GM12878 (cell line): ENCODE measurements at regions not wholly inside any gene's neighbourhood (a gene's known extent, or its start where the extent isn't known, plus 50 kb on each side); places are given as distances from the start of the nearest gene placed in this dataset.

Experiments used
- ATAC-seq: fragments of 200-7000 bp; cut with Tn5 transposase; 3 replicates; pipeline ENCODE4 v1.9.1; 2020; ENCODE audit warnings: mild to moderate bottlenecking, moderate library complexity
- BruUV-seq: library from RNA; stranded (reverse); fragments of 400-500 nt; replicated peaks from 2 replicates; lab custom pipeline; 2021; lab: Mats Ljungman, UMichigan
- CTCF ChIA-PET: fragments of 300-600 bp; sonication (Branson Sonifier 250); formaldehyde crosslinking; extraction: SDS; loops from one replicate; lab custom pipeline; 2021; ENCODE audit warnings: inconsistent platforms; lab: Yijun Ruan, JAX
- POLR2A ChIA-PET: fragments of 350-600 bp; formaldehyde crosslinking; extraction: SDS; loops from one replicate; lab custom pipeline; 2021; ENCODE audit warnings: inconsistent platforms; lab: Charles Lee
- RAD21 ChIA-PET: fragments of 300-600 bp; sonication (Branson Sonifier 250); formaldehyde crosslinking; loops from one replicate; lab custom pipeline; 2023; ENCODE audit warnings: antibody characterized with exemption; ENCODE audit not compliant: unreplicated experiment; lab: Charles Lee
- SMC1A ChIA-PET: fragments of 300-600 bp; sonication (Branson Sonifier 250); formaldehyde crosslinking; loops from one replicate; lab custom pipeline; 2023; ENCODE audit not compliant: unreplicated experiment, uncharacterized antibody; lab: Charles Lee
- DNase-seq: peaks from one replicate; pipeline ENCODE4 v3.0.0-alpha.2; 2011; ENCODE audit warnings: low read depth, low spot score
- FAIRE-seq: peaks from 3 replicates; lab custom pipeline; 2011; peaks lifted over from hg19 to GRCh38; lab: Jason Lieb, UNC
- H2AFZ ChIP-seq: 2 replicates; pipeline ENCODE4 v1.6.0; 2011; ENCODE audit warnings: low read depth, low read length, control low read depth; ENCODE audit not compliant: control insufficient read depth
- H3K27ac ChIP-seq: 2 replicates; pipeline ENCODE4 v1.5.1; 2011; ENCODE audit warnings: control low read depth; ENCODE audit not compliant: control insufficient read depth, insufficient read depth
- H3K27me3 ChIP-seq, 2 experiments: replicated peaks in 1 of 2; 2 replicates each; pipeline versions ENCODE4 v1.6.0 to v1.6.1; 2011; ENCODE audit warnings: low read length in 1 of 2; ENCODE audit not compliant: control insufficient read depth in 2 of 2, insufficient read depth in 2 of 2
- H3K36me3 ChIP-seq, 2 experiments: 2 replicates each; pipeline ENCODE4 v1.5.1; 2011; ENCODE audit warnings: low read length in 1 of 2; ENCODE audit not compliant: control insufficient read depth in 2 of 2, insufficient read depth in 2 of 2
- H3K4me1 ChIP-seq: 2 replicates; pipeline ENCODE4 v1.6.1; 2011; ENCODE audit warnings: mild to moderate bottlenecking, low read length, moderate library complexity, mixed read lengths; ENCODE audit not compliant: control insufficient read depth, insufficient read depth
- H3K4me2 ChIP-seq: 2 replicates; pipeline ENCODE4 v1.6.0; 2011; ENCODE audit warnings: control low read depth; ENCODE audit not compliant: control insufficient read depth, insufficient read depth
- H3K4me3 ChIP-seq: fragments of 200-600 bp; sonication (generic); 2 replicates; pipeline ENCODE4 v1.5.1; 2016
- H3K79me2 ChIP-seq: 2 replicates; pipeline ENCODE4 v1.6.0; 2011; ENCODE audit warnings: low read length; ENCODE audit not compliant: control insufficient read depth, insufficient read depth
- H3K9ac ChIP-seq: 2 replicates; pipeline ENCODE4 v1.8.0; 2011; ENCODE audit warnings: low read length, control low read depth, mixed read lengths; ENCODE audit not compliant: control insufficient read depth, insufficient read depth
- H3K9me3 ChIP-seq: replicated peaks from 3 replicates; pipeline ENCODE4 v1.5.1; 2011; ENCODE audit warnings: mild to moderate bottlenecking, low read length; ENCODE audit not compliant: control insufficient read depth, insufficient read depth
- H4K20me1 ChIP-seq: 2 replicates; pipeline ENCODE4 v1.6.0; 2011; ENCODE audit not compliant: control insufficient read depth, insufficient read depth
- ASH2L ChIP-seq: fragments of 300-600, 200-600 bp; sonication (generic); IDR thresholded peaks from 2 replicates; pipeline ENCODE4 v1.6.1; 2017; ENCODE audit warnings: low read depth, mild to moderate bottlenecking, borderline replicate concordance
- EGR1 ChIP-seq, 2 experiments: IDR thresholded peaks; 1 replicate in 1 of 2; 2 replicates in 1 of 2; pipeline ENCODE4 v1.6.1; 2011 to 2012; ENCODE audit warnings: low read depth in 2 of 2, low read length in 2 of 2, borderline replicate concordance in 1 of 2, mild to moderate bottlenecking in 1 of 2, moderate library complexity in 1 of 2
- IKZF2 ChIP-seq, 2 experiments: fragments of 450-650 bp; IDR thresholded peaks; 2 replicates each; pipeline ENCODE4 v1.6.1; 2017; ENCODE audit warnings: mild to moderate bottlenecking in 2 of 2, moderate library complexity in 2 of 2
- IRF4 ChIP-seq: IDR thresholded peaks from 2 replicates; pipeline ENCODE4 v1.6.1; 2011; ENCODE audit warnings: low read depth, low read length
- JUNB ChIP-seq: IDR thresholded peaks from 2 replicates; pipeline ENCODE4 v1.6.1; 2016; ENCODE audit warnings: antibody characterized with exemption, mild to moderate bottlenecking
- NBN ChIP-seq: fragments of 450-650 bp; IDR thresholded peaks from 2 replicates; pipeline ENCODE4 v1.6.1; 2016
- PML ChIP-seq: IDR thresholded peaks from 2 replicates; pipeline ENCODE4 v1.6.1; 2012; ENCODE audit warnings: low read length, inconsistent platforms
- SMAD5 ChIP-seq: IDR thresholded peaks from 2 replicates; pipeline ENCODE4 v1.6.1; 2016; ENCODE audit warnings: antibody characterized with exemption, low read depth
- ZBTB33 ChIP-seq: fragments of 450-650 bp; IDR thresholded peaks from 2 replicates; pipeline ENCODE4 v1.6.1; 2017; ENCODE audit warnings: mild to moderate bottlenecking
- in situ Hi-C: fragments of 300-500 bp; cut with MboI; formaldehyde crosslinking; loops from 9 replicates; pipeline ENCODE4 v1.14.3; 2018; ENCODE audit warnings: mixed read lengths
- intact Hi-C: fragments of 100-400 bp; cut with micrococcal nuclease; formaldehyde crosslinking; loops from one replicate; pipeline ENCODE4 v1.14.2; 2022; ENCODE audit not compliant: unreplicated experiment

GRCh38 chr6:149217466-149217888 lies 100.0 kb upstream of the TAB2 start (continued):
- TF ChIP-seq ZBTB33 = no peak

GRCh38 chr6:149218471-149218870 lies 99.0 kb upstream of the TAB2 start:
- BruUV-seq = no TSS peak
- Histone ChIP-seq H3K9ac (no peak overlapping the region), H3K4me1 (peaks cover 24% of the 10 kb centered on the region), H3K4me3 (no peak overlapping the region), H3K9me3 (no peaks in the 10 kb centered on the region), H3K27me3 (no peaks in the 10 kb centered on the region), H4K20me1 (no peaks in the 10 kb centered on the region), H3K36me3 (no peaks in the 10 kb centered on the region), H3K27ac (no peak overlapping the region), H2AFZ (no peak overlapping the region; the same call in 1 of the 2 replicates)
- FAIRE-seq (no peak), ATAC-seq (peak; percentile 45), DNase-seq (no peak)
- RAD21 ChIA-PET = interaction anchor here (0.7 to 3.8 kb wide), 4 partner anchors 13 to 173 kb away, joined by 3 to 16 read pairs (median 4); no protein-coding TSS in a partner anchor
- CTCF ChIA-PET = interaction anchor here (0.6 to 1.4 kb wide), 4 partner anchors 13 to 517 kb away, joined by 3 to 4 read pairs (median 4); no protein-coding TSS in a partner anchor
- POLR2A ChIA-PET = interaction anchor here (0.8 kb wide), 1 partner anchor 12 kb away, joined by 3 read pairs; no protein-coding TSS in a partner anchor
- in situ Hi-C loops = no loop called here
- TF ChIP-seq PML = no peak
- TF ChIP-seq ASH2L = no peak
- no peak for TF ChIP-seq EGR1 (IDR thresholded peaks at IDR 0.05; ENCODE audit: borderline replicate concordance in 1 of 2, low read depth in 2 of 2, low read length in 2 of 2)
- TF ChIP-seq IRF4 = no peak
- peak; percentile 60 for TF ChIP-seq JUNB
- 0 out of 2 replicates have a peak, but pooled peaks have one; percentile 18 for TF ChIP-seq NBN
- peak in 1 of 2 experiments; percentile 17; a peak in 1 of 4 replicates for TF ChIP-seq IKZF2 (IDR thresholded peaks at IDR 0.05)
- TF ChIP-seq SMAD5 = no peak
- TF ChIP-seq, all 136 proteins: peak for 3
- SMC1A ChIA-PET = interaction anchor here (1.4 to 11.2 kb wide), 5 partner anchors 13 to 117 kb away, joined by 3 to 116 read pairs (median 14); no protein-coding TSS in a partner anchor
- Histone ChIP-seq H3K4me2 (no peak overlapping the region; the same call in 1 of the 2 replicates), H3K79me2 (no peaks in the 10 kb centered on the region)
- intact Hi-C loops = no loop called here
